K562 (cell line): ENCODE measurements at regions not wholly inside any gene's neighbourhood (a gene's known extent, or its start where the extent isn't known, plus 50 kb on each side); places are given as distances from the start of the nearest gene placed in this dataset.

Experiments used
- ATAC-seq: fragments of 200-7000 bp; cut with Tn5 transposase; 3 replicates; pipeline ENCODE4 v1.9.1; 2020; ENCODE audit warnings: moderate library complexity
- BruUV-seq: library from RNA; stranded (reverse); fragments of 400-500 nt; replicated peaks from 2 replicates; lab custom pipeline; 2021; lab: Mats Ljungman, UMichigan
- CTCF ChIA-PET: fragments of 300-600 bp; formaldehyde crosslinking; extraction: SDS; loops from one replicate; lab custom pipeline; 2021; ENCODE audit warnings: low intra/inter-chr PET ratio; lab: Yijun Ruan, JAX
- POLR2A ChIA-PET: fragments of 300-600, 350-650 bp; sonication (Branson Sonifier 250); formaldehyde crosslinking; extraction: SDS; loops from one replicate; lab custom pipeline; 2021; ENCODE audit warnings: antibody characterized with exemption, inconsistent platforms; lab: Yijun Ruan, JAX
- DNase-seq, 4 experiments: peaks; one replicate each; pipeline versions ENCODE4 v3.0.0 to v3.0.0-alpha.2; 2011 to 2018; ENCODE audit warnings: low spot score in 3 of 4, mixed read lengths in 3 of 4; ENCODE audit errors: extremely low read depth in 1 of 4
- FAIRE-seq: peaks from 2 replicates; lab custom pipeline; 2011; peaks lifted over from hg19 to GRCh38; lab: Jason Lieb, UNC
- H2AFZ ChIP-seq: 2 replicates; pipeline ENCODE4 v1.6.0; 2011; ENCODE audit warnings: low read depth, low read length, control low read depth, inconsistent platforms
- H3K27ac ChIP-seq: fragments of 200-600 bp; 3 replicates; pipeline ENCODE4 v1.8.0; 2011; ENCODE audit warnings: low read depth, mild to moderate bottlenecking, control low read depth, inconsistent platforms, low read length, moderate library complexity, mixed read lengths; ENCODE audit errors: extremely low read depth
- H3K27me3 ChIP-seq, 2 experiments: fragments of 300-600 bp in 1 of 2; 2 replicates in 1 of 2; 3 replicates in 1 of 2; pipeline versions ENCODE4 v1.6.0 to v1.8.0; 2011; ENCODE audit warnings: inconsistent platforms in 2 of 2, low read length in 2 of 2, mild to moderate bottlenecking in 1 of 2, mixed read lengths in 1 of 2, moderate library complexity in 1 of 2; ENCODE audit not compliant: control insufficient read depth in 2 of 2, insufficient read depth in 2 of 2
- H3K36me3 ChIP-seq: fragments of 300-600 bp; 3 replicates; pipeline ENCODE4 v1.8.0; 2011; ENCODE audit warnings: mild to moderate bottlenecking, low read length, inconsistent platforms; ENCODE audit not compliant: control insufficient read depth, insufficient read depth
- H3K4me1 ChIP-seq, 2 experiments: fragments of 200-600 bp in 1 of 2; replicated peaks in 1 of 2; 2 replicates in 1 of 2; 3 replicates in 1 of 2; pipeline versions ENCODE4 v1.5.1 to v1.8.0; 2011; ENCODE audit warnings: inconsistent platforms in 2 of 2, low read length in 2 of 2, mild to moderate bottlenecking in 1 of 2, mixed read lengths in 1 of 2, moderate library complexity in 1 of 2; ENCODE audit not compliant: control insufficient read depth in 2 of 2, insufficient read depth in 2 of 2
- H3K4me2 ChIP-seq: 2 replicates; pipeline ENCODE4 v1.6.1; 2011; ENCODE audit warnings: low read length, control low read depth, inconsistent platforms, mixed read lengths; ENCODE audit not compliant: insufficient read depth
- H3K4me3 ChIP-seq: fragments of 200-600 bp; sonication (generic), shearing (Covaris generic); 2 replicates; pipeline ENCODE4 v1.5.1; 2016; ENCODE audit warnings: control low read depth, inconsistent platforms
- H3K79me2 ChIP-seq: fragments of 200-600 bp; 3 replicates; pipeline ENCODE4 v1.8.0; 2011; ENCODE audit warnings: low read length, inconsistent platforms; ENCODE audit not compliant: control insufficient read depth, insufficient read depth
- H3K9ac ChIP-seq, 2 experiments: 2 replicates each; pipeline versions ENCODE4 v1.6.0 to v1.6.1; 2011; ENCODE audit warnings: low read depth in 2 of 2, low read length in 2 of 2, control low read depth in 1 of 2, inconsistent platforms in 1 of 2, mild to moderate bottlenecking in 1 of 2, mixed read lengths in 1 of 2; ENCODE audit not compliant: insufficient read depth in 1 of 2
- H3K9me1 ChIP-seq: one replicate; pipeline ENCODE4 v1.6.0; 2011; ENCODE audit warnings: inconsistent platforms, mild to moderate bottlenecking, low read length, moderate library complexity; ENCODE audit not compliant: control insufficient read depth, insufficient read depth
- H3K9me3 ChIP-seq: replicated peaks from 2 replicates; pipeline ENCODE4 v1.5.1; 2011; ENCODE audit warnings: low read depth, low read length, inconsistent platforms; ENCODE audit not compliant: control insufficient read depth, insufficient read depth
- H4K20me1 ChIP-seq: replicated peaks from 2 replicates; pipeline ENCODE4 v1.6.1; 2011; ENCODE audit warnings: low read length, inconsistent platforms, mixed read lengths; ENCODE audit not compliant: control insufficient read depth, insufficient read depth
- KLF16 ChIP-seq: IDR thresholded peaks from 2 replicates; pipeline ENCODE4 v1.6.1; 2016; ENCODE audit warnings: antibody characterized with exemption
- L3MBTL2 ChIP-seq: fragments of 450-650 bp; IDR thresholded peaks from 2 replicates; pipeline ENCODE4 v1.6.1; 2016; ENCODE audit warnings: mild to moderate bottlenecking, moderate library complexity
- MAFG ChIP-seq: fragments of 450-650 bp; conservative IDR thresholded peaks from 2 replicates; pipeline ENCODE4 v1.6.1; 2016; ENCODE audit warnings: missing genetic modification characterization, missing compliant biosample characterization
- WGBS: fragments of 100-300 bp; shearing (Covaris generic); methylation state at CpG from one replicate; pipeline ENCODE4 v1.1.6; 2016; ENCODE audit warnings: low coverage, mixed read lengths; ENCODE audit not compliant: insufficient coverage; ENCODE audit errors: missing lambda C conversion rate; 5-methylcytosine and 5-hydroxymethylcytosine counted together
- in situ Hi-C: fragments of 300-500 bp; cut with MboI; formaldehyde crosslinking; loops from 4 replicates; pipeline ENCODE4 v1.15.0; 2018; ENCODE audit warnings: inconsistent platforms, mixed read lengths
- intact Hi-C: fragments of 100-400 bp; cut with micrococcal nuclease; formaldehyde crosslinking; loops from 2 replicates; pipeline ENCODE4 v1.14.2; 2022
- TF ChIP-seq, protein P1 (sequence below): sonication (generic); formaldehyde crosslinking; IDR thresholded peaks from 2 replicates; pipeline ENCODE4 v1.9.0; 2022; ENCODE audit warnings: mild to moderate bottlenecking, missing genetic modification reagents
- TF ChIP-seq, protein P2 (sequence below): sonication (generic); formaldehyde crosslinking; IDR thresholded peaks from 2 replicates; pipeline ENCODE4 v1.8.0; 2022; ENCODE audit warnings: missing genetic modification reagents, mild to moderate bottlenecking, borderline replicate concordance

DNA sequence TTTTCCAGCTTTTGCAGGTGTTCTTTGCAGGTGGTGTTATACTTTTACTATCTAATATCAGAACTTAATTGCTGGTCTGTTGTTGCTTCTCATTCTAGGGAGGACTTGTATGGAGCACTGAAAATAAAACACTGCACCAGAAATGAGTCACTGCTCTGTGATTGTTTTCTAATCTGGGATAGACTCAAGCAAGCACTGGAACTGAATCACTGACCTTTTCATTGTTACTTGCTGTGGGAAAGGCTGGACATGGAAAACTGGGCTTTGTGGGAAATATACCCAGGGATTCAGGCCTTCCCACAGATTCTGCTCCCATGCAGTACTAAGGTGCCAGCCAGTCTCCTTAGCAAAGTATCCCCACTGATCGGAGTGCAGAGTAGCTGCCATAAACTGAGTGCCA is 470.0 kb upstream of the GCFC2 start:
- in situ Hi-C loops: no loop called here
- H3K4me1 ChIP-seq: no peaks in the 10 kb centered on the region
- TF ChIP-seq, protein P1, sequence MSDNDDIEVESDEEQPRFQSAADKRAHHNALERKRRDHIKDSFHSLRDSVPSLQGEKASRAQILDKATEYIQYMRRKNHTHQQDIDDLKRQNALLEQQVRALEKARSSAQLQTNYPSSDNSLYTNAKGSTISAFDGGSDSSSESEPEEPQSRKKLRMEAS (CRISPR knock-in tag): no peak
- TF ChIP-seq KLF16: no peak
- TF ChIP-seq, protein P2, sequence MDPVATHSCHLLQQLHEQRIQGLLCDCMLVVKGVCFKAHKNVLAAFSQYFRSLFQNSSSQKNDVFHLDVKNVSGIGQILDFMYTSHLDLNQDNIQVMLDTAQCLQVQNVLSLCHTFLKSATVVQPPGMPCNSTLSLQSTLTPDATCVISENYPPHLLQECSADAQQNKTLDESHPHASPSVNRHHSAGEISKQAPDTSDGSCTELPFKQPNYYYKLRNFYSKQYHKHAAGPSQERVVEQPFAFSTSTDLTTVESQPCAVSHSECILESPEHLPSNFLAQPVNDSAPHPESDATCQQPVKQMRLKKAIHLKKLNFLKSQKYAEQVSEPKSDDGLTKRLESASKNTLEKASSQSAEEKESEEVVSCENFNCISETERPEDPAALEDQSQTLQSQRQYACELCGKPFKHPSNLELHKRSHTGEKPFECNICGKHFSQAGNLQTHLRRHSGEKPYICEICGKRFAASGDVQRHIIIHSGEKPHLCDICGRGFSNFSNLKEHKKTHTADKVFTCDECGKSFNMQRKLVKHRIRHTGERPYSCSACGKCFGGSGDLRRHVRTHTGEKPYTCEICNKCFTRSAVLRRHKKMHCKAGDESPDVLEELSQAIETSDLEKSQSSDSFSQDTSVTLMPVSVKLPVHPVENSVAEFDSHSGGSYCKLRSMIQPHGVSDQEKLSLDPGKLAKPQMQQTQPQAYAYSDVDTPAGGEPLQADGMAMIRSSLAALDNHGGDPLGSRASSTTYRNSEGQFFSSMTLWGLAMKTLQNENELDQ (CRISPR knock-in tag): no peak
- H3K9me1 ChIP-seq: no peaks in the 10 kb centered on the region
- no peaks in the 10 kb centered on the region for H3K79me2 ChIP-seq
- BruUV-seq: no TSS peak
- DNase-seq (no peak), ATAC-seq (no peak), FAIRE-seq (no peak)
- H3K9ac ChIP-seq: no peak overlapping the region
- WGBS: 27% methylated on average over 1 of the region's 1 CpG
- no peaks in the 10 kb centered on the region for H3K27me3 ChIP-seq
- H3K9me3 ChIP-seq: 0 out of 2 replicates have a peak, but pooled peaks cover 1% of the 10 kb centered on the region
- POLR2A ChIA-PET: no interaction called here
- no peak overlapping the region for H3K27ac ChIP-seq
- H3K4me2 ChIP-seq: no peak overlapping the region
- no peaks in the 10 kb centered on the region for H3K36me3 ChIP-seq
- no peaks in the 10 kb centered on the region for H4K20me1 ChIP-seq
- no peak overlapping the region for H2AFZ ChIP-seq
- CTCF ChIA-PET: no interaction called here
- no peak overlapping the region for H3K4me3 ChIP-seq
- intact Hi-C loops: no loop called here

DNA sequence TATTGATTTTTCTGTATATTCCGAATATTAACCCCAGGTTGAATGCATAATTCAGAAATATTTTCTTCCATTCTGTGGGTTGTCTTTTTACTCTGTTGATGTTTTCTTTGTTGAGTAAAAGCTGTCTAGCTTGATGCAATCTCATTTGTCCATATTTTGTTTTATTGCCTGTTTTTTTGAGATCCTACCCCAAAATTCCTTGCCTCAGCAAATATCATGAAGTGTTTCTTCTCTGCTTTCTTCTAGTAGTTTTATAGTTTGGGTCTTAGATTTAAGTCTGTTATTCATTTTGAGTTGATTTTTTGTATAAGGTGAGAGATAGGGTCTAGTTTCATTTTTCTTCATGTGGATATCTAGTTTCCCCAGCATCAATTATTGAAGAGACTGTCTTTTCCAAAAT is 467.9 kb upstream of the GCFC2 start:
- Histone ChIP-seq H3K27ac (no peak overlapping the region), H2AFZ (no peak overlapping the region), H3K27me3 (no peaks in the 10 kb centered on the region), H4K20me1 (no peaks in the 10 kb centered on the region), H3K79me2 (no peaks in the 10 kb centered on the region), H3K9me1 (no peaks in the 10 kb centered on the region), H3K9ac (no peak overlapping the region), H3K36me3 (no peaks in the 10 kb centered on the region), H3K4me3 (no peak overlapping the region), H3K4me2 (no peak overlapping the region), H3K4me1 (no peaks in the 10 kb centered on the region), H3K9me3 (0 out of 2 replicates have a peak, but pooled peaks cover 1% of the 10 kb centered on the region)
- 0 out of 2 replicates have a peak, but pooled peaks have one; percentile 13 for TF ChIP-seq MAFG (tag)
- no peak for TF ChIP-seq L3MBTL2
- WGBS: 46% methylated on average over 1 of the region's 1 CpG
- in situ Hi-C loops (no loop called here), intact Hi-C loops (no loop called here)
- CTCF ChIA-PET: no interaction called here
- BruUV-seq: no TSS peak
- DNase-seq (no peak), ATAC-seq (no peak), FAIRE-seq (no peak)
- POLR2A ChIA-PET: no interaction called here
